HG03196 (cell line): ENCODE measurements at regions not wholly inside any gene's neighbourhood (a gene's known extent, or its start where the extent isn't known, plus 50 kb on each side); places are given as distances from the start of the nearest gene placed in this dataset.
"Not testable (repeated sequence)": the region's sequence is repeated elsewhere in the genome, so short reads cannot be mapped to it uniquely, and the experiment has no call there.

Experiments used
- ATAC-seq: cut with Tn5 transposase; IDR thresholded peaks from one replicate; pipeline ENCODE4 v1.9.1; 2021; ENCODE audit not compliant: unreplicated experiment

- ATAC-seq, result no peak
Measured at GRCh38 chr12:127780881-127781280, 486.1 kb upstream of the TMEM132C start.

GRCh38 chr12:127781336-127781735, 485.6 kb upstream of the TMEM132C start:
- ATAC-seq, result no peak

DNA sequence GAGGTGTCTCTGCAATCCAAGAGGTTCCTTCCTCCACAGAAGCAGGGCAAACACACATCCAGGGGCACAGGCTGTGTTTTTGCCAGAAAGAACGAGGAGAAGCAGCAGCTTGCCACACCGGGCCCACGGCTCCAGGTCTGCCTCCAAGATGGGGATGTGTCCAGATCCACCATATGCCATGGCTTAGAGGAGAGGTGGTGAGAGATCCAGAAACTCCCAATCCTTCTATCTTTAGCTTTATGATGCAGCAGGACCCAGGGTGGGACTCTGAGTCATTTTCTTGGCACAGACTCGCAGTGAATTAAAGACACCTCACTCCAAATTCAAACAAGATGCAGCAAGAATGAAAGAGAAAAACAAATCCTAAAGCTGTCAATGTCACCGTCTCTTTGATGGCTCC, 481.4 kb upstream of the TMEM132C start:
- ATAC-seq, result no peak

GRCh38 chr12:127785986-127786590, 480.9 kb upstream of the TMEM132C start:
- no peak for ATAC-seq

GRCh38 chr12:127787544-127787943, 479.4 kb upstream of the TMEM132C start:
- no peak for ATAC-seq

DNA sequence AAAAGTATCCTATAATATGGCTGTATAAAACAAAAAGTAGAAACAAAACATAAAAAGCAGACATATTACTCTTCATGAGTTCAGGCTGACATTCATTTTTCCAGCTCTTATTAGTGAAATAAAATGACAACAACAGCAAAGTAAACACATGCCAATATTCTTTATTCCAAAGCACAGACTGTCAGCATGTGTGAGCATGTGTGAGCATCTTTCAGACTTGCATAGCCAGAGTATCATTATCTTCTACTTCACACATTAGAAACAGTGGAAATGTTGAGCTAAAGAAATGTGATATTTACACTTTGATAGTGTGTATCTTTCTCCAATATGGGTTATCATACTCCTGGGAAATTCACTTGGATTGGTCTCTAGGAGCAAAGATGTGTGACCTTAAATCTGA, 476.6 kb upstream of the TMEM132C start:
- no peak for ATAC-seq

- no peak for ATAC-seq
Measured at GRCh38 chr12:127791217-127791616, 475.8 kb upstream of the TMEM132C start.

DNA sequence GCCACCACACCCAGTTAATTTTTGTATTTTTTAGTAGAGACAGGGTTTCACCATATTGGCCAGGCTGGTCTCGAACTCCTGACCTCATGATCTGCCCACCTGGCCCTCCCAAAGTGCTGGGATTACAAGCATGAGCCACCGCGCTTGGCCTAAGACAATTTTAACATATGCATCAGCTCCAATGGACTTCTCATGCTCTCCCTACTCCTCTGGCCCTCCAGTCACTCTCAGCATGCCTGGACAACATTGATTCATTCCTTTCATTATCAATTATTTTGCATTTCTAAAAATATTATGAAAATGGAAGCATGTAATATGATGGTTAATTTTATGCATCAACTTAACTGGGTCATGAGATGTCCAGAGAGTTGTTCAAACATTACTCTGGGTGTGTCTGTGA, 469.1 kb upstream of the TMEM132C start:
- ATAC-seq, result no peak

DNA sequence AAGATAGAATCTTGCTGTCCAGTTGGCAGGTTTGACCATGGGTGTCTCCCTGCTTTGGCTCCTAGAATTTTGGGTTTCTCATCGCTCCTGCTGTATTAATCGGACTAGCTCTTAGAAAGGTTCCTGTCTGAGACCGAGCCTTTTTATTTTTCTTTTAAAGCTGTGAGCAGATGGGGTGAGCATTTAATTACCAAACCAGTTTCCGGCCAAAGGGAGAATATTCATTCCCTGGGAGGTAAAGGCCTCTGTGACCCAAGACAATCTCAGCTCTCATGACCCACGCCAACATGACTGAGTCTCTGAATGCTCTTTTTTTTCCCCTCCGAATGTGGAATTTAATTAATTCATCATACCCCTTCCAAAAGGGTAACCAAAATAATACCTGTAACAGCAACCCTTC, 464.7 kb upstream of the TMEM132C start:
- no peak for ATAC-seq

- ATAC-seq, result no peak
Measured at GRCh38 chr12:127803545-127803944, 463.4 kb upstream of the TMEM132C start.

- no peak for ATAC-seq
Measured at GRCh38 chr12:127809275-127809674, 457.7 kb upstream of the TMEM132C start.

DNA sequence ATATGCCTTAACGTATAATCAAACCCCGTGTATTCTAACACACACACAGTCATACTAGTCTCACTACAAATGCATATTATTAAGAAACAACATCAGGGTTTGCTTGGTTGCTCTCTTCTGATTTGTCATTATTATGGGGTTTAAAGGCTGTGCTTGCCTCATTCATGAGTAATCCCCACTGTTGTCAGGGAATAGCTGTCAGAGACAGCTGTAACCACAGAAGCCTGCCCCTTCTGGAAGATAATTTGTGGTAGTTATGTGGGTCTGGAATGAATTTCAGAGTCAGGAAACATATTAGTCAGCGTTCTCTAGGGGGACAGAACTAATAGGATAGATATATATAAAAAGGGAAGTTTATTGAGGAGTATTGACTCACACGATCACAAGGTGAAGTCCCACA, 456.9 kb upstream of the TMEM132C start:
- no peak for ATAC-seq

DNA sequence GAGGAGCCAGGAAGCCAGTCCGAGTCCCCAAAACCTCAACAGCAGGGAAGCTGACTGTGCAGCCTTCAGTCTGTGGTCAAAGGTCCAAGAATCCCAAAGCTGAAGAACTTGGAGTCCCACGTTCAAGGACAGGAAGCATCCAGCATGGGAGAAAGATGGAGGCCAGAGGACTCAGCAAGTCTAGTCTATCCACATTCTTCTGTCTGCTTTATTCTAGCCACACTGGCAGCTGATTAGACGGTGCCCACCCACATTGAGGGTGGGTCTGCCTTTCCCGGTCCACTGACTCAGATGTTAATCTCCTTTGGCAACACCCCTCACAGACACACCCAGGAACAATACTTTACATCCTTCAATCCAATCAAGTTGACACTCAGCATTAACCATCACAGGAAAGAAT, 456.5 kb upstream of the TMEM132C start:
- not testable (repeated sequence) for ATAC-seq

DNA sequence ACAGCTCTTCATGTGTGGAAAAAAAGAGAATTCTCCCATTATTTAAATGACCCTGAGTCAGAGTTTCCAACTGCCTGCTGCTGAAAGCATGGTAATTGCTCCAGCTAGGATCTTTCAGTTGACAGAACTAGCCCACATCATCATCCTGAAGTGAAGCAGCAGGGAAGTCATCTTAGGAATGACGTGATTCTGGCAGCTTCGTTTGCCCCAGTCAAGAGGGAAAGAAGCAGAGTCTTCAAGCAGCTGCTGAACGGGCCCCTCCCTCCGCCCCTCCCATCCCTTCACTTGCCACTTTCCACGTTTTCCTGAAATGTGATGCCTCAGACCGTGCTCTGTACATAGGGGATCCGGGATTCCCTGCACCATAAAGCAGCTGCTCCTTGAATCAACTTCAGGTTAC, 455.0 kb upstream of the TMEM132C start:
- no peak for ATAC-seq

GRCh38 chr12:127813147-127813546, 453.8 kb upstream of the TMEM132C start:
- no peak for ATAC-seq

DNA sequence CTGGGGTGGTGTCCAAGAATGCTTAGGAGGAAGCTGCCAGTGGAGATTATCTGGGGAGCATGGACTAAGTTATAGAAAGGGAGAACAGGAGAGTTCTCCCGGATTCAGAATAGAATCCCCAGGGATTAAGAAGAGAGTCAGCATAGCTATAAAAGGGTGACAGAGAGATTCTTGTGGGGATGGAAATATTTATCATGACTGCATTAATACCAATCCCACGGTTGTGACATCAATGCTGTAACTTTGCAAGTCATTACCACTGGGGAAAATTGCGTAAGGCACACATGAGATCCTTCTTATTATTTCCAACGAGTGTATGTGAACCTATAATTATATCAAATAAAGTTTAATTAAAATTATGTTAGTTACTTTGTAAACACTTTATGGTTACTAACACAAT, 447.9 kb upstream of the TMEM132C start:
- no peak for ATAC-seq

DNA sequence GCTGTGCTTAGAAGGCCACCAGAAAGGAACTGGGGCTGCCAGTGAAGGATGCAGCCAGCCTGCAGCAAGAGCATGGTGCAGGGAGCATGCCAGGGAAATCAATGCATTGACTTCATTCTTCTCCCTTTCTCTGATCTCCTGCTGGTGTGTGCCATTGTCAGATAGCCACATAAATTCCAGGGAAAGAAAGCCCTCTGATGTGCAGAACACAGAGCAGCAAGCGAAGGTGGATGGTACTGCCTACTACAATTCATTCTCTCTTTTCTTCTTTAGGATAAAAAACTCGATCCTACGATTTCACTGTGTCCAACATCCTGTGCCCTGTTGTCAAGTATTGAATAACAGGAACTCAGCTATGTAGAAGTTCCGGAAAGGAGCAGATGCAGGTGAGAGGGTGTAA, 446.7 kb upstream of the TMEM132C start:
- no peak for ATAC-seq

GRCh38 chr12:127820846-127821245, 446.1 kb upstream of the TMEM132C start:
- ATAC-seq, result no peak

DNA sequence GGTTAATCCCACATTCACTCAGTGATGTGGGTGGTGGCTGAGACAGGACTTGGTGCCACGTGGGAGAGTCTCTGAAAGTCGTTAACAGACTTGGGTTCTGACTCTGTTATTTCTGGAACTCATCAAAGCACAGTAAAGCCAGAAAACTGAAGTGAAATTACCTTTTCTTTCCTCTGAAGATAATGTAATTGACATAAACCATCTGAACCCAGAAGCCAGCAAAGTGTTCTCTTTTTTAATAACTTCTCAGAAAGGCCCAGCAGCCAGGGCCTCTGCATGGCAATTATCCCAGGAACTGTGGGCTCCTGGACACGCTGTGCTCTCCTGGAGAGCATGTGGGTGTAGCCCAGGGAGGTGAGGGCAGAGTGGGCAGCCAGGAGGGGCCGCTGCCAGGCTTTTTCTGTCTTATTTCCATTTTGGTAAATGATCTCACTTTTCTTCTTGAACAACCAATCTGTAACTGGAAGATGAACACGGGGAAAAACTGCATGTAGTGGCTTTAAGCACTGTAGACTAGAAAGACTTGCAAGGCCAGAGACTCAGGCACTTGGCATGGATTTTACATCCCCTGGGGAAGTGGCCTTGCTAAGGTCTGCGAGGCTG, 444.1 kb upstream of the TMEM132C start:
- no peak for ATAC-seq

DNA sequence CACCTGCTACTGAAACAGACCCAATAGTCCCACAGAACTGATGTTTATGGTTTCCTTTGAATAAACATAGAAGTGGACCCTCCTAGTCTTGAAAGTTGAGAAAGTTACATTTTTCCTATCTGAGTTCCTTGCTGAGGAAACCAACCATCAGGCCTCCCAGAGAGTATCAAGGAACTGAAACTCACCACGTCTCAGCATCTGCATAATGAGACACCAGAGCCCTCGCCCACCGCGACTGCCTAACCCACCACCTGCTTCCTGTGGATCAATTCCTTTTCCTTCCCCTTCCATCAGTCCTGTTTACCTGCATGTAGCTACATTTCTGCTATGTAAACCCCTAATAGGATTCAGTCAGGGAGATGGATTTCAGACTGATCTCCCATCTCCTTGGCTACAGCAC, 443.2 kb upstream of the TMEM132C start:
- ATAC-seq, result no peak

- no peak for ATAC-seq
Measured at GRCh38 chr12:127829281-127830064, 437.5 kb upstream of the TMEM132C start.

GRCh38 chr12:127830065-127830460, 436.9 kb upstream of the TMEM132C start:
- no peak for ATAC-seq
